Ovary (tissue), 3 donors: ENCODE measurements at regions not wholly inside any gene's neighbourhood (a gene's known extent, or its start where the extent isn't known, plus 50 kb on each side); places are given as distances from the start of the nearest gene placed in this dataset.

Experiments used
- EP300 ChIP-seq: sonication (generic); formaldehyde crosslinking; IDR thresholded peaks from one replicate; pipeline ENCODE4 v1.6.1; 2017; ENCODE audit warnings: antibody characterized with exemption
- TF ChIP-seq, protein P1 (sequence below), 3 donors: fragments of 450-650 bp in 2 of 3; fragments of 200-600 bp in 1 of 3; IDR thresholded peaks; one replicate each; pipeline versions ENCODE4 v1.5.1 to v1.8.0; 2016 to 2022; ENCODE audit warnings: antibody characterized with exemption in 3 of 3, mild to moderate bottlenecking in 1 of 3
- donor health status: DM: no; HTN: no; CAD: no.

DNA sequence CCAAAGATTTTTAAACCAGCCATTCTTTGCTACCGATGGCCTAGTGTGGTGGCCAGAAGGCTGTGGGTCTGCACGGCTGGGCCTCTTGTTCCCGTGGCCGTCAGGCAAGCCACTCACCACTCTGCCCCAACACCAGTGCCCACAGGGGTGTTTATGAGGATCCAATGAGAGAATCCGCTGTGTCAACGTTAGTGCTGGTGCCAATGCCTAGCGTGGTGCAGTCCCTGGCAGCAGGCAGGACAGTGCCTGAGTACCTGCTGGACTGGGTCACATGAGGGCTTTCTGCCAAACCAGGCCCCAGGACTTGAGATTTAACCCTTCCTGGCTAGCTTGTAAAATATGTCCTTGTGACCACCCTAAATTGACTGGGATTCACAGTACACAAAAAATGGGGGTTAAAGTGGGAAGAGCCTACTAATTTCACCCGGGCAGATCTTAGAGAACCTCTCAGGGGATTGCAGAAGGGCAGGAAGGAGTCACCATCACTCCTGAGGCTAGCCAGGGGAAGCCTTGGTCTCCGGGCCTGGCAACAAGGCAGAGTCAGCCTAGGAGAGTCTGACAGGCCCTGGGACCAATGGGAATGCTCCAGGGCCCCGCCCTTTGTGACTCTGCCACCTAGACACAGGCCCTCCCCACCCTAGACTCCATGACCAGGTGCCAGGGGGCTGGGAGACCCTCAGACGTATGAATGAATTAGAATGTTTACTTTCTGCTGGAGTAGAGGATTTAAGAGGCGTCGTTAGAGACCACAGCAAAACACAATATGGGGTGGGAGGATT is 63.2 kb upstream of the FSTL4 start:
- TF ChIP-seq, protein P1, sequence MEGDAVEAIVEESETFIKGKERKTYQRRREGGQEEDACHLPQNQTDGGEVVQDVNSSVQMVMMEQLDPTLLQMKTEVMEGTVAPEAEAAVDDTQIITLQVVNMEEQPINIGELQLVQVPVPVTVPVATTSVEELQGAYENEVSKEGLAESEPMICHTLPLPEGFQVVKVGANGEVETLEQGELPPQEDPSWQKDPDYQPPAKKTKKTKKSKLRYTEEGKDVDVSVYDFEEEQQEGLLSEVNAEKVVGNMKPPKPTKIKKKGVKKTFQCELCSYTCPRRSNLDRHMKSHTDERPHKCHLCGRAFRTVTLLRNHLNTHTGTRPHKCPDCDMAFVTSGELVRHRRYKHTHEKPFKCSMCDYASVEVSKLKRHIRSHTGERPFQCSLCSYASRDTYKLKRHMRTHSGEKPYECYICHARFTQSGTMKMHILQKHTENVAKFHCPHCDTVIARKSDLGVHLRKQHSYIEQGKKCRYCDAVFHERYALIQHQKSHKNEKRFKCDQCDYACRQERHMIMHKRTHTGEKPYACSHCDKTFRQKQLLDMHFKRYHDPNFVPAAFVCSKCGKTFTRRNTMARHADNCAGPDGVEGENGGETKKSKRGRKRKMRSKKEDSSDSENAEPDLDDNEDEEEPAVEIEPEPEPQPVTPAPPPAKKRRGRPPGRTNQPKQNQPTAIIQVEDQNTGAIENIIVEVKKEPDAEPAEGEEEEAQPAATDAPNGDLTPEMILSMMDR (IDR thresholded peaks at IDR 0.05), result no peak
- no peak for TF ChIP-seq EP300
